Stimulated activated naive B cell treated with anti-CD40 and anti-IgM and Interleukin-4, amounts not matched to agents 10 μg/mL and 1 μg/mL and 100 μg/mL, for 72 hours (primary cell): ENCODE measurements at regions not wholly inside any gene's neighbourhood (a gene's known extent, or its start where the extent isn't known, plus 50 kb on each side); places are given as distances from the start of the nearest gene placed in this dataset.
"Not testable (repeated sequence)": the region's sequence is repeated elsewhere in the genome, so short reads cannot be mapped to it uniquely, and the experiment has no call there.

Experiments used
- ATAC-seq, 2 donors: fragments of 150-1000 bp; cut with Tn5 transposase; replicated peaks; 2 replicates each; pipeline ENCODE4 v1.10.0; 2021; ENCODE audit warnings: moderate library complexity in 1 of 2
- DNase-seq: peaks from one replicate; pipeline ENCODE4 v3.0.0; 2021
- H3K27ac Mint-ChIP-seq: one replicate; pipeline ENCODE4 v1.8.0; 2022; ENCODE audit warnings: mild to moderate bottlenecking, mixed read lengths
- H3K27me3 Mint-ChIP-seq, 2 donors: one replicate each; pipeline ENCODE4 v1.8.0; 2022; ENCODE audit warnings: mixed read lengths in 2 of 2
- H3K36me3 Mint-ChIP-seq, 2 donors: one replicate each; pipeline ENCODE4 v1.8.0; 2022; ENCODE audit warnings: mixed read lengths in 2 of 2, mild to moderate bottlenecking in 1 of 2
- H3K4me1 Mint-ChIP-seq, 2 donors: one replicate each; pipeline ENCODE4 v1.8.0; 2022; ENCODE audit warnings: mixed read lengths in 2 of 2, mild to moderate bottlenecking in 1 of 2
- H3K4me3 Mint-ChIP-seq, 2 donors: one replicate each; pipeline ENCODE4 v1.8.0; 2022; ENCODE audit warnings: mild to moderate bottlenecking in 2 of 2, mixed read lengths in 2 of 2, moderate library complexity in 1 of 2
- H3K9me3 Mint-ChIP-seq, 2 donors: one replicate each; pipeline ENCODE4 v1.8.0; 2022; ENCODE audit warnings: mixed read lengths in 2 of 2, mild to moderate bottlenecking in 1 of 2

GRCh38 chr5:128722551-128722950, 184.5 kb upstream of the FBN2 start:
- Mint-ChIP-seq H3K36me3 (no peaks in the 10 kb centered on the region), H3K27ac (no peak overlapping the region), H3K4me3 (no peak overlapping the region), H3K27me3 (no peaks in the 10 kb centered on the region), H3K9me3 (peaks cover 0 to 3% of the 10 kb centered on the region in 2 donors), H3K4me1 (no peaks in the 10 kb centered on the region)
- ATAC-seq (no peak), DNase-seq (no peak)

- not testable (repeated sequence) for H3K9me3 Mint-ChIP-seq, H3K27ac Mint-ChIP-seq, H3K4me3 Mint-ChIP-seq, DNase-seq, ATAC-seq, H3K36me3 Mint-ChIP-seq, H3K27me3 Mint-ChIP-seq, H3K4me1 Mint-ChIP-seq
These were observed 192.0 kb upstream of the FBN2 start for GRCh38 chr5:128730021-128730420.

- DNase-seq, H3K36me3 Mint-ChIP-seq, H3K27ac Mint-ChIP-seq, ATAC-seq, H3K9me3 Mint-ChIP-seq, H3K4me1 Mint-ChIP-seq, H3K4me3 Mint-ChIP-seq, H3K27me3 Mint-ChIP-seq: not testable (repeated sequence)
These were observed 197.6 kb upstream of the FBN2 start for GRCh38 chr5:128735656-128736055.

- ATAC-seq (no peak), DNase-seq (no peak)
- Mint-ChIP-seq H3K27me3 (no peaks in the 10 kb centered on the region), H3K36me3 (no peaks in the 10 kb centered on the region), H3K4me1 (no peaks in the 10 kb centered on the region), H3K9me3 (no peaks in the 10 kb centered on the region), H3K4me3 (no peak overlapping the region), H3K27ac (no peak overlapping the region)
These were observed 198.5 kb upstream of the FBN2 start for GRCh38 chr5:128736553-128736952.

GRCh38 chr5:128749136-128749898, 211.3 kb upstream of the FBN2 start:
- Mint-ChIP-seq H3K4me3 (no peak overlapping the region), H3K4me1 (no peaks in the 10 kb centered on the region), H3K27ac (no peak overlapping the region), H3K36me3 (no peaks in the 10 kb centered on the region), H3K9me3 (peaks cover 0 to 4% of the 10 kb centered on the region in 2 donors), H3K27me3 (no peaks in the 10 kb centered on the region)
- no peak for ATAC-seq
- DNase-seq: no peak

- Mint-ChIP-seq H3K27me3 (no peaks in the 10 kb centered on the region), H3K4me1 (no peaks in the 10 kb centered on the region), H3K36me3 (no peaks in the 10 kb centered on the region), H3K4me3 (no peak overlapping the region), H3K9me3 (peaks cover 0 to 4% of the 10 kb centered on the region in 2 donors), H3K27ac (no peak overlapping the region)
- ATAC-seq: no peak
- DNase-seq: no peak
These were observed 212.1 kb upstream of the FBN2 start for GRCh38 chr5:128750155-128750554.

- DNase-seq (no peak), ATAC-seq (no peak)
- H3K36me3 Mint-ChIP-seq: no peaks in the 10 kb centered on the region
These were observed 207.9 kb upstream of the SLC27A6 start for GRCh38 chr5:128757196-128757959.

GRCh38 chr5:128762661-128763306, 202.5 kb upstream of the SLC27A6 start:
- no peak for ATAC-seq
- H3K9me3 Mint-ChIP-seq: peaks cover 2 to 4% of the 10 kb centered on the region in 2 donors
- no peak overlapping the region for H3K4me3 Mint-ChIP-seq
- no peaks in the 10 kb centered on the region for H3K36me3 Mint-ChIP-seq
- H3K4me1 Mint-ChIP-seq: no peaks in the 10 kb centered on the region
- H3K27me3 Mint-ChIP-seq: no peaks in the 10 kb centered on the region
- no peak overlapping the region for H3K27ac Mint-ChIP-seq
- no peak for DNase-seq

More at GRCh38 chr5:128757196-128757959, 207.9 kb upstream of the SLC27A6 start:
- H3K27ac Mint-ChIP-seq: no peak overlapping the region
- no peak overlapping the region for H3K4me3 Mint-ChIP-seq
- H3K27me3 Mint-ChIP-seq: no peaks in the 10 kb centered on the region
- peaks cover 2 to 4% of the 10 kb centered on the region in 2 donors for H3K9me3 Mint-ChIP-seq
- H3K4me1 Mint-ChIP-seq: no peaks in the 10 kb centered on the region

- no peaks in the 10 kb centered on the region for H3K27me3 Mint-ChIP-seq
- no peak for DNase-seq
- H3K4me3 Mint-ChIP-seq: no peak overlapping the region
- H3K36me3 Mint-ChIP-seq: no peaks in the 10 kb centered on the region
- peaks cover 2 to 7% of the 10 kb centered on the region in 2 donors for H3K9me3 Mint-ChIP-seq
- H3K27ac Mint-ChIP-seq: no peak overlapping the region
- ATAC-seq: no peak
- no peaks in the 10 kb centered on the region for H3K4me1 Mint-ChIP-seq
These were observed 202.0 kb upstream of the SLC27A6 start for GRCh38 chr5:128763321-128763720.

- ATAC-seq (no peak), DNase-seq (no peak)
- H3K27me3 Mint-ChIP-seq: no peaks in the 10 kb centered on the region
- peaks cover 4 to 7% of the 10 kb centered on the region in 2 donors for H3K9me3 Mint-ChIP-seq
- no peak overlapping the region for H3K27ac Mint-ChIP-seq
- H3K36me3 Mint-ChIP-seq: no peaks in the 10 kb centered on the region
- no peaks in the 10 kb centered on the region for H3K4me1 Mint-ChIP-seq
- no peak overlapping the region for H3K4me3 Mint-ChIP-seq
These were observed 200.5 kb upstream of the SLC27A6 start for GRCh38 chr5:128764601-128765310.

- H3K27ac Mint-ChIP-seq: no peak overlapping the region
These were observed 199.7 kb upstream of the SLC27A6 start for GRCh38 chr5:128765448-128766061.

GRCh38 chr5:128766406-128766805, 198.9 kb upstream of the SLC27A6 start:
- Mint-ChIP-seq H3K4me3 (no peak overlapping the region), H3K36me3 (no peaks in the 10 kb centered on the region), H3K9me3 (peaks cover 2 to 7% of the 10 kb centered on the region in 2 donors), H3K27ac (no peak overlapping the region), H3K27me3 (no peaks in the 10 kb centered on the region), H3K4me1 (no peaks in the 10 kb centered on the region)
- ATAC-seq (no peak), DNase-seq (no peak)

More at GRCh38 chr5:128765448-128766061, 199.7 kb upstream of the SLC27A6 start:
- Mint-ChIP-seq H3K4me1 (no peaks in the 10 kb centered on the region), H3K9me3 (peaks cover 2 to 7% of the 10 kb centered on the region in 2 donors), H3K27me3 (no peaks in the 10 kb centered on the region), H3K36me3 (no peaks in the 10 kb centered on the region), H3K4me3 (no peak overlapping the region)
- no peak for ATAC-seq
- no peak for DNase-seq

GRCh38 chr5:128770907-128771306, 194.4 kb upstream of the SLC27A6 start:
- DNase-seq: no peak
- peaks cover 2 to 3% of the 10 kb centered on the region in 2 donors for H3K9me3 Mint-ChIP-seq
- H3K27me3 Mint-ChIP-seq: no peaks in the 10 kb centered on the region
- H3K27ac Mint-ChIP-seq: no peak overlapping the region
- no peaks in the 10 kb centered on the region for H3K36me3 Mint-ChIP-seq
- ATAC-seq: no peak
- H3K4me3 Mint-ChIP-seq: no peak overlapping the region
- H3K4me1 Mint-ChIP-seq: no peaks in the 10 kb centered on the region

- ATAC-seq: no peak
- peaks cover 2 to 3% of the 10 kb centered on the region in 2 donors for H3K9me3 Mint-ChIP-seq
- no peak overlapping the region for H3K27ac Mint-ChIP-seq
- no peaks in the 10 kb centered on the region for H3K27me3 Mint-ChIP-seq
- H3K36me3 Mint-ChIP-seq: no peaks in the 10 kb centered on the region
- H3K4me1 Mint-ChIP-seq: no peaks in the 10 kb centered on the region
- no peak overlapping the region for H3K4me3 Mint-ChIP-seq
- DNase-seq: no peak
These were observed 192.9 kb upstream of the SLC27A6 start for GRCh38 chr5:128772356-128772755.
